Panc1 (cell line): ENCODE measurements at regions not wholly inside any gene's neighbourhood (a gene's known extent, or its start where the extent isn't known, plus 50 kb on each side); places are given as distances from the start of the nearest gene placed in this dataset.

ENCODE experiments used
- ATAC-seq: fragments of 200-7000 bp; cut with Tn5 transposase; 2 replicates; pipeline ENCODE4 v1.9.1; 2020; ENCODE audit warnings: mild to moderate bottlenecking, moderate library complexity
- BruUV-seq: library from RNA; stranded (reverse); fragments of 400-500 nt; replicated peaks from 2 replicates; lab custom pipeline; 2021; lab: Mats Ljungman, UMichigan
- CTCF ChIA-PET: fragments of 300-600 bp; sonication (Branson Sonifier 250); formaldehyde crosslinking; loops from one replicate; lab custom pipeline; 2022; ENCODE audit warnings: antibody characterized with exemption; lab: Charles Lee
- POLR2A ChIA-PET: fragments of 300-600 bp; sonication (Branson Sonifier 250); formaldehyde crosslinking; loops from one replicate; lab custom pipeline; 2022; ENCODE audit warnings: antibody characterized with exemption; lab: Charles Lee
- DNase-seq: peaks from one replicate; pipeline ENCODE4 v3.0.0-alpha.2; 2010; ENCODE audit warnings: low read depth, low spot score
- H3K27ac ChIP-seq: 2 replicates; pipeline ENCODE4 v1.5.1; 2011; ENCODE audit warnings: mild to moderate bottlenecking, low read length, inconsistent platforms
- H3K27me3 ChIP-seq: fragments of 200-500 bp; sonication (Bioruptor generic); 2 replicates; pipeline ENCODE4 v1.6.0; 2014; ENCODE audit warnings: low read length, inconsistent platforms; ENCODE audit not compliant: control insufficient read depth, insufficient read depth
- H3K36me3 ChIP-seq: fragments of 200-500 bp; sonication (Bioruptor generic); 2 replicates; pipeline ENCODE4 v1.5.1; 2014; ENCODE audit warnings: inconsistent platforms, mild to moderate bottlenecking, low read length, moderate library complexity; ENCODE audit not compliant: control insufficient read depth, insufficient read depth
- H3K4me1 ChIP-seq: 2 replicates; pipeline ENCODE4 v1.5.1; 2011; ENCODE audit warnings: inconsistent platforms, mild to moderate bottlenecking, low read length, moderate library complexity; ENCODE audit not compliant: control insufficient read depth, insufficient read depth
- H3K4me3 ChIP-seq, 2 experiments: 2 replicates each; pipeline ENCODE4 v1.5.1; 2011 to 2012; ENCODE audit warnings: low read depth in 2 of 2, low read length in 2 of 2, mild to moderate bottlenecking in 2 of 2, inconsistent platforms in 1 of 2, moderate library complexity in 1 of 2
- H3K9me3 ChIP-seq: fragments of 200-500 bp; sonication (Bioruptor generic); 2 replicates; pipeline ENCODE4 v1.5.1; 2014; ENCODE audit warnings: low read depth, mild to moderate bottlenecking, inconsistent platforms, low read length, moderate library complexity; ENCODE audit not compliant: control insufficient read depth, insufficient read depth
- POLR2AphosphoS5 ChIP-seq: IDR thresholded peaks from 2 replicates; pipeline ENCODE4 v1.6.1; 2012; ENCODE audit warnings: mild to moderate bottlenecking, low read depth, low read length, moderate library complexity
- SIN3A ChIP-seq: IDR thresholded peaks from 2 replicates; pipeline ENCODE4 v1.6.1; 2012; ENCODE audit warnings: low read depth, mild to moderate bottlenecking, low read length, moderate library complexity, borderline replicate concordance; ENCODE audit not compliant: insufficient read depth
- TCF7L2 ChIP-seq: IDR thresholded peaks from 2 replicates; pipeline ENCODE4 v1.6.1; 2011; ENCODE audit warnings: mild to moderate bottlenecking, low read depth, low read length, inconsistent platforms
- in situ Hi-C: cut with HindIII; loops from 2 replicates; pipeline ENCODE4 v1.10.0; 2016; ENCODE audit warnings: low sequenced_read_pairs, low pct_unique_long_range_greater_than_20kb
- intact Hi-C: fragments of 100-400 bp; cut with micrococcal nuclease; formaldehyde crosslinking; loops from one replicate; pipeline ENCODE4 v1.10.0; 2022; ENCODE audit not compliant: unreplicated experiment
- TF ChIP-seq, protein P1 (sequence below): fragments of 450-650 bp; IDR thresholded peaks from 2 replicates; pipeline ENCODE4 v1.5.1; 2017; ENCODE audit warnings: mild to moderate bottlenecking
- TF ChIP-seq, protein P2 (sequence below), 2 experiments: IDR thresholded peaks; 2 replicates each; pipeline ENCODE4 v1.6.1; 2011 to 2012; ENCODE audit warnings: low read depth in 2 of 2, control low read depth in 1 of 2, low read length in 1 of 2, mild to moderate bottlenecking in 1 of 2, moderate library complexity in 1 of 2; ENCODE audit not compliant: insufficient read depth in 1 of 2

DNA sequence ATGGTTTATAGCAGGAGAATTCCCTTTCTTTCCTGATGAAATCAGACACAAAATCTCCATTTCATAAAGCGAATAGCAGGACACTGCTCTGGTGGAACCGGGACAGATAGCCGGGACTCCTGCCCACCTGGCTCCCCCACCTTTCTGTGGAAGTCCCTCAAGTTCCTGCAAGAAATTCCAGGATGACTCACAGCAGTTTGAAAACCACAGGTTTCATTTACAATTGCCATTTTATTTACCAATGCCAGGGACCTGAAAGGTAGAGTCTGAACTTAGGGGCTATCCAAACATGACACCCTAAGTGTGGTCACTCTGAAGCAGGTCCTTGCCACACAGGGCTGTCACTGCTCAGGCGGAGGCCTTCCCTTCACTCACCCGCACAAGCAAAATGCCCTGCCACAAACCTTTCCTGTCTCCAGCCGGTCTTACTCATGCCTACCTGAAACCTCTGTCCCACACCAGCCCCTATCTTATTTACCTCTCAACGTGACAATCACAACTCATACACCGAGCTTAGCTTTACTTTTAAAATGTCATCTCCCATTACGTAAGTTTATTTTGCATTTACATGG, 63.3 kb upstream of the TAF1L start:
- CTCF ChIA-PET = no interaction called here
- no peaks in the 10 kb centered on the region for H3K4me1 ChIP-seq
- H3K4me3 ChIP-seq = no peak overlapping the region
- DNase-seq (no peak), ATAC-seq (no peak)
- POLR2A ChIA-PET = no interaction called here
- H3K9me3 ChIP-seq = no peaks in the 10 kb centered on the region
- no peak overlapping the region for H3K27ac ChIP-seq
- in situ Hi-C loops = no loop called here
- H3K36me3 ChIP-seq = no peaks in the 10 kb centered on the region
- intact Hi-C loops = no loop called here
- H3K27me3 ChIP-seq = no peaks in the 10 kb centered on the region
- no TSS peak for BruUV-seq
- TF ChIP-seq SIN3A (no peak), POLR2AphosphoS5 (no peak), TCF7L2 (no peak)
- TF ChIP-seq, protein P1, sequence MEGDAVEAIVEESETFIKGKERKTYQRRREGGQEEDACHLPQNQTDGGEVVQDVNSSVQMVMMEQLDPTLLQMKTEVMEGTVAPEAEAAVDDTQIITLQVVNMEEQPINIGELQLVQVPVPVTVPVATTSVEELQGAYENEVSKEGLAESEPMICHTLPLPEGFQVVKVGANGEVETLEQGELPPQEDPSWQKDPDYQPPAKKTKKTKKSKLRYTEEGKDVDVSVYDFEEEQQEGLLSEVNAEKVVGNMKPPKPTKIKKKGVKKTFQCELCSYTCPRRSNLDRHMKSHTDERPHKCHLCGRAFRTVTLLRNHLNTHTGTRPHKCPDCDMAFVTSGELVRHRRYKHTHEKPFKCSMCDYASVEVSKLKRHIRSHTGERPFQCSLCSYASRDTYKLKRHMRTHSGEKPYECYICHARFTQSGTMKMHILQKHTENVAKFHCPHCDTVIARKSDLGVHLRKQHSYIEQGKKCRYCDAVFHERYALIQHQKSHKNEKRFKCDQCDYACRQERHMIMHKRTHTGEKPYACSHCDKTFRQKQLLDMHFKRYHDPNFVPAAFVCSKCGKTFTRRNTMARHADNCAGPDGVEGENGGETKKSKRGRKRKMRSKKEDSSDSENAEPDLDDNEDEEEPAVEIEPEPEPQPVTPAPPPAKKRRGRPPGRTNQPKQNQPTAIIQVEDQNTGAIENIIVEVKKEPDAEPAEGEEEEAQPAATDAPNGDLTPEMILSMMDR = no peak
- TF ChIP-seq, protein P2, sequence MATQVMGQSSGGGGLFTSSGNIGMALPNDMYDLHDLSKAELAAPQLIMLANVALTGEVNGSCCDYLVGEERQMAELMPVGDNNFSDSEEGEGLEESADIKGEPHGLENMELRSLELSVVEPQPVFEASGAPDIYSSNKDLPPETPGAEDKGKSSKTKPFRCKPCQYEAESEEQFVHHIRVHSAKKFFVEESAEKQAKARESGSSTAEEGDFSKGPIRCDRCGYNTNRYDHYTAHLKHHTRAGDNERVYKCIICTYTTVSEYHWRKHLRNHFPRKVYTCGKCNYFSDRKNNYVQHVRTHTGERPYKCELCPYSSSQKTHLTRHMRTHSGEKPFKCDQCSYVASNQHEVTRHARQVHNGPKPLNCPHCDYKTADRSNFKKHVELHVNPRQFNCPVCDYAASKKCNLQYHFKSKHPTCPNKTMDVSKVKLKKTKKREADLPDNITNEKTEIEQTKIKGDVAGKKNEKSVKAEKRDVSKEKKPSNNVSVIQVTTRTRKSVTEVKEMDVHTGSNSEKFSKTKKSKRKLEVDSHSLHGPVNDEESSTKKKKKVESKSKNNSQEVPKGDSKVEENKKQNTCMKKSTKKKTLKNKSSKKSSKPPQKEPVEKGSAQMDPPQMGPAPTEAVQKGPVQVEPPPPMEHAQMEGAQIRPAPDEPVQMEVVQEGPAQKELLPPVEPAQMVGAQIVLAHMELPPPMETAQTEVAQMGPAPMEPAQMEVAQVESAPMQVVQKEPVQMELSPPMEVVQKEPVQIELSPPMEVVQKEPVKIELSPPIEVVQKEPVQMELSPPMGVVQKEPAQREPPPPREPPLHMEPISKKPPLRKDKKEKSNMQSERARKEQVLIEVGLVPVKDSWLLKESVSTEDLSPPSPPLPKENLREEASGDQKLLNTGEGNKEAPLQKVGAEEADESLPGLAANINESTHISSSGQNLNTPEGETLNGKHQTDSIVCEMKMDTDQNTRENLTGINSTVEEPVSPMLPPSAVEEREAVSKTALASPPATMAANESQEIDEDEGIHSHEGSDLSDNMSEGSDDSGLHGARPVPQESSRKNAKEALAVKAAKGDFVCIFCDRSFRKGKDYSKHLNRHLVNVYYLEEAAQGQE (IDR thresholded peaks at IDR 0.05; ENCODE audit: insufficient read depth in 1 of 2, low read depth in 2 of 2, low read length in 1 of 2) = no peak

DNA sequence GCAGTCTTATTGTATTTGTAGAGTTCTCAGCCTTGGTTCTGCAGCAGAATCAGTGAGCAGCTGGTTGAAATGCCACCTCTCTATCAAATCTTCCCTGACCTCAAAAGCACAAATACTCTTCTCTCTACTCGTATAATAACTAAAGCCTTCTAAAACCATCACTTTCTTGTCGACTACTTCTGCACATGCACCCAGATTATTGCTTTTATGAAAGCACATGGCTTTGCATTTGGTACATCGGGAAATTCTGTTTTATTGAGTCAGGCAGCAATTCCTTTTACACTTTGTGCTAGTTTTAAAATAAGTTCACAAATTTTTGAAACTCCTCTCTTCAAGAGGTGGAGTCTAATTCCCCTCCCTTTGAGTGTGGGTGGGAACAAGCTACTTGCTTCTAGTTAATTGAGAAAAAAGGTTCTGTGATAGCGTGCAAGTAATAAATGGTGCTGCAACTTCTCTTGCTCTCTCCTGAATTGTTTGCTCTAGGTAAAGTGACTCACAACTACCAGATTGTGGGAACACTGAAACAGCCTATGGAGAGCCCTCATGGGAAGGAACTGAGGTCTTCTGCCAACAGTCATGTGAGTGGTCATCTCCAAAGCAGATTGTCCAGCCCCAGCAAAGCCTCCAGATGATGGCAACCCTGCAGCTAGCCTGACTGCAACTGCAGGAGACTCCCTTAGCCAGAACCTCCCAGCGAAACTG, 66.0 kb upstream of the TAF1L start:
- H3K4me3 ChIP-seq = no peak overlapping the region
- H3K36me3 ChIP-seq = no peaks in the 10 kb centered on the region
- no peak overlapping the region for H3K27ac ChIP-seq
- in situ Hi-C loops (no loop called here), intact Hi-C loops (loop anchor here (10.0 kb wide), 1 partner anchor 107 kb away; no protein-coding TSS in a partner anchor)
- ATAC-seq (no peak), DNase-seq (no peak)
- H3K9me3 ChIP-seq = no peaks in the 10 kb centered on the region
- BruUV-seq = no TSS peak
- TF ChIP-seq TCF7L2 = no peak
- no peak for TF ChIP-seq SIN3A
- TF ChIP-seq, protein P1 = no peak
- TF ChIP-seq, protein P2 (IDR thresholded peaks at IDR 0.05; ENCODE audit: insufficient read depth in 1 of 2, low read depth in 2 of 2, low read length in 1 of 2) = no peak
- no peaks in the 10 kb centered on the region for H3K4me1 ChIP-seq
- POLR2A ChIA-PET = no interaction called here
- no peaks in the 10 kb centered on the region for H3K27me3 ChIP-seq
- CTCF ChIA-PET = no interaction called here
